VCaP (cell line): ENCODE measurements at regions not wholly inside any gene's neighbourhood (a gene's known extent, or its start where the extent isn't known, plus 50 kb on each side); places are given as distances from the start of the nearest gene placed in this dataset.
"Not testable (repeated sequence)": the region's sequence is repeated elsewhere in the genome, so short reads cannot be mapped to it uniquely, and the experiment has no call there.

ENCODE experiments used
- H3K27ac ChIP-seq: fragments of 450-650 bp; 2 replicates; pipeline ENCODE4 v1.5.1; 2017
- TF ChIP-seq, protein P1 (sequence below): fragments of 450-650 bp; conservative IDR thresholded peaks from 2 replicates; pipeline ENCODE4 v1.5.1; 2017; ENCODE audit warnings: mild to moderate bottlenecking, moderate library complexity

DNA sequence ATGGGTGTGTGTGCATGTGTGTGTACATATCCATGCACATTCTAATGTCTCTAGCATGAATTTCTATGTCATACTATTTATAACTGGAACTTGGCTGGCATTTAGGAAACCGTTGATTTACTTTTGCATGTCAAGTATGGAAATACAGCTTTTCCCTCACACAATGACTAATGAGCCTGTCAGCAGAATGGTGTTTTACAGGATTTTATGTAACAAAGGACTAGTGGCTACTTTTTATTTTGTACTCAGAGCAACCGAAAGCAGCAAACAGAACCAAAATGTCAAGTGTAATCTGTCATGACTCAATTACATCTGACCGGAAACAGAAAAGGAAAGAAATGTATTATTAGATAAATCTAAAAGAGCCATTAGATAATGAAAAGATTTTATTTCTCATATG is 1911.5 kb upstream of the AGA start:
- no peak overlapping the region for H3K27ac ChIP-seq
- TF ChIP-seq, protein P1, sequence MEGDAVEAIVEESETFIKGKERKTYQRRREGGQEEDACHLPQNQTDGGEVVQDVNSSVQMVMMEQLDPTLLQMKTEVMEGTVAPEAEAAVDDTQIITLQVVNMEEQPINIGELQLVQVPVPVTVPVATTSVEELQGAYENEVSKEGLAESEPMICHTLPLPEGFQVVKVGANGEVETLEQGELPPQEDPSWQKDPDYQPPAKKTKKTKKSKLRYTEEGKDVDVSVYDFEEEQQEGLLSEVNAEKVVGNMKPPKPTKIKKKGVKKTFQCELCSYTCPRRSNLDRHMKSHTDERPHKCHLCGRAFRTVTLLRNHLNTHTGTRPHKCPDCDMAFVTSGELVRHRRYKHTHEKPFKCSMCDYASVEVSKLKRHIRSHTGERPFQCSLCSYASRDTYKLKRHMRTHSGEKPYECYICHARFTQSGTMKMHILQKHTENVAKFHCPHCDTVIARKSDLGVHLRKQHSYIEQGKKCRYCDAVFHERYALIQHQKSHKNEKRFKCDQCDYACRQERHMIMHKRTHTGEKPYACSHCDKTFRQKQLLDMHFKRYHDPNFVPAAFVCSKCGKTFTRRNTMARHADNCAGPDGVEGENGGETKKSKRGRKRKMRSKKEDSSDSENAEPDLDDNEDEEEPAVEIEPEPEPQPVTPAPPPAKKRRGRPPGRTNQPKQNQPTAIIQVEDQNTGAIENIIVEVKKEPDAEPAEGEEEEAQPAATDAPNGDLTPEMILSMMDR: no peak

DNA sequence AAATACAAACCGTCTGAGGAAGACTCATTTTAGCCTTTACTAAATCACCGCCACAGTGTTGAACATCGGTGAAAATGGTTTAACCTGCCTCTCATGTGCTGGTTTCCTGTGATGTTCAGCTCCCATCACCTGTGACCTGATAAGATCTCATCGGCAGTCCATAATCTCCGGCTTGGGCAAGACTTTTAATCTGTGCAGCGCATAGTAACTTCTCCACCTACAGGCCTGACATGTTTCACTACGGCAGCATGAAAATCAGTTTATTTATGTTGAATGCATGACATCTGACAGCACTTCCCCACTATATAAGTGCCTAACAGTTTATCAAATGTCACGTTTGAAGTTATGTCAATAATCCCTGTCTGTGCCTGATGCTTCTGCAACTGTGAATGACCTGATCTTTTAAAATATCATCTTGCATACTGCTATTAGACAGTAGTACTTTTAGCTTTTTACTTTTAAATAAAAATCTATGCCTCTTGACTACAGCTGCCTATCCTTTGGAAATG is 1919.8 kb upstream of the AGA start:
- TF ChIP-seq, protein P1: no peak
- no peak overlapping the region for H3K27ac ChIP-seq

DNA sequence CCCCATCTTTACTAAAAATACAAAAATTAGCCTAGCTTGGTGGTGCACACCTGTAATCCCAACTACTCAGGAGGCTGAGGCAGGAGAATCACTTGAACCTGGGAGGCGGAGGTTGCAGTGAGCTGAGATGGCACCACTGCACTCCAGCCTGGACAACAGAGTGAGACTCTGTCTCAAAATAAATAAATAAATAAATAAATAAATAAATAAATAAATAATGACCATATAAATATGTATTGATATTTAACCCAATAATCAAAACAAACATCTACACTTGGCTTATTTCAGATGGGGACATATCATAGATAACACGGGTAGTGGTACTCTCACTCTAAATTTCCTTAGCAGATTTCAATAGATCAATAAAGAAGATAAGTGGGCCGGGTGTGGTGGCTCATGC is 1923.7 kb upstream of the AGA start:
- H3K27ac ChIP-seq: not testable (repeated sequence)

DNA sequence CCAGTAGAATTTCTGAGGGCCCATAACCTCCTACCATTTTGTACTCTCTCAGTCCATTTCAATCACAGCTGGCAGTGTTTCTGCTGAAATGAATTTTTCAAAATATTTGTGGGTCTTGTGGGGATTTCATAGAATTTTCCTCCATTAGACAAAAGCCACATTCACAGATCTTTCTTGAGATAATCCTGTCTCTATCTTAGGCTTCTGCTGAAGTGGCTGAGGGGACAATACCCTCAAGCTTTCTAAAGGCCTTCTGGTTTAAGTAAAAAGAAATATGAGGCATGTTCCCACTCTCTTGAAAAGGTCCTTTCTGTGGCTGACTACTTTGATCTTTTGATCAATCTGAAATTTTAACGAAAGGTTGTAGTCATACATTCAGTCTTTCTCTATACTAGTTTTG is 1930.0 kb upstream of the AGA start:
- TF ChIP-seq, protein P1: no peak
- no peak overlapping the region for H3K27ac ChIP-seq

DNA sequence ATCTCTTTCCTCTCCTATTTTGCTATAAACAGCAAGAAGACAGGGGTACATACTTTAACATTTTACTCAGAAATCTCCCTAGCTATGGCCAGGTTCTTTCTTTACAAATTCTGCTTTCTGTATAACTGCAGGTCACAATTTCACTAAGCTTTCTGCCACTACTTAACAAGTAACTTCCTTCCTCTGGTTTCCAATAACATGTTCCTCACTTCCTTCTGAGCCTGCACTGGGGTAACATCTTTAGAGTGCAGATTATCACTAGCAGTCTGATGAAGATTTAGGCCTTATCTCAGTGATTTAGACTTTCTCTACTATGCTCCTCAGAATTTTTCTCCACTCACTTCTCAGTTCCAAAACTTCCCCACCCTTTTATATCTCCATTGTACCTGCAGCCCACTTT is 1930.5 kb upstream of the AGA start:
- TF ChIP-seq, protein P1: no peak
- H3K27ac ChIP-seq: no peak overlapping the region

DNA sequence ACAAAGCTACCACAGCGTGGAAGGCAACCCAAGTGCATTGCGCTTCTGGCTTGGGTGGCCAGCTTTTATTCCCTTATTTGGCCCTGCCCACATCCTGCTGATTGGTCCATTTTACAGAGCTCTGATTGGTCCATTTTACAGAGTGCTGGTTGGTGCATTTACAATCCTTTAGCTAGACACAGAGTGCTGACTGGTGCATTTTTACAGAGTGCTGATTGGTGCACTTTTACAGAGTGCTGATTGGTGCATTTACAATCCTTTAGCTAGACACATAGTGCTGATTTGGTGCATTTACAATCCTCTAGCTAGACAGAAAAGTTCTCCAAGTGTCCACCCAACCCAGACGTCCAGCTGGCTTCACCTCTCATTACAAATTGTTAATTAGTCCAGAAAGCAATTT is 1936.6 kb upstream of the AGA start:
- not testable (repeated sequence) for H3K27ac ChIP-seq

DNA sequence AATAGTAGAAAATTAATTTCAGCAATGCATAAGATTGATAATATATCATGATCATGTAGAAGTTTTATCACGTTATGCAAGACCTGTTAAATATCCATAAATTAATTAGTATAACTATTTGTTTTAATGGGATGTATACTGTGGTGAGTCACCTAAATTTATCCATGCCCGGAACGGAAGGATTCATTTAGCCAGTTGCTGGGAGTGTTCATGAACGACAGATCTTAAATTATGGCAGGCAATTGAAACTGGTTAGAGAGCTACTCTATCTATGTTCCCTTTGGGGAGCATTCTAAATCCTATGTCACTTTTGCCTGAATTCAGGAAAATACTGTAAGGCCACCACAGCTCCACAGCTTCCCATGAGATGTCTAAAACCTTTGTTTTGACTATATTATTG is 1950.5 kb upstream of the AGA start:
- H3K27ac ChIP-seq: no peak overlapping the region
- TF ChIP-seq, protein P1: no peak

DNA sequence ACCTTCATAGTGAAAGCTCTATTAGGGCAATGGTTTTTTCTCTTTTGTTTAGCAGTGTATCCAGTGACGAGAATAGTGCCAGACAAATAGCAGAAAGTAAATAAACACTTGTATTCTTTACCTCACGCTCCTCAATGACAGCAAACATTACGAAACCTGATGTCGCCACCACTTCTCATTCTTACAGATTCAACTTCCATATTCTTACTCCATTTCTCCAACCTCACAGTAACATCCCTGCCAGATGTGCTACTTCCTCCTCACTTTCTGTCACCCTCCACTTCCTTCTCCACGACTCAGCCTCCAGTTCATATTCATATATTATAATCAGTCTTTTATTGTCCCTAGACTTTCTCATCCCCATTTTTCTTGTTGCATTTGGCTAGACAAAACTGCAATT is 1956.2 kb upstream of the AGA start:
- TF ChIP-seq, protein P1: no peak
- H3K27ac ChIP-seq: no peak overlapping the region

DNA sequence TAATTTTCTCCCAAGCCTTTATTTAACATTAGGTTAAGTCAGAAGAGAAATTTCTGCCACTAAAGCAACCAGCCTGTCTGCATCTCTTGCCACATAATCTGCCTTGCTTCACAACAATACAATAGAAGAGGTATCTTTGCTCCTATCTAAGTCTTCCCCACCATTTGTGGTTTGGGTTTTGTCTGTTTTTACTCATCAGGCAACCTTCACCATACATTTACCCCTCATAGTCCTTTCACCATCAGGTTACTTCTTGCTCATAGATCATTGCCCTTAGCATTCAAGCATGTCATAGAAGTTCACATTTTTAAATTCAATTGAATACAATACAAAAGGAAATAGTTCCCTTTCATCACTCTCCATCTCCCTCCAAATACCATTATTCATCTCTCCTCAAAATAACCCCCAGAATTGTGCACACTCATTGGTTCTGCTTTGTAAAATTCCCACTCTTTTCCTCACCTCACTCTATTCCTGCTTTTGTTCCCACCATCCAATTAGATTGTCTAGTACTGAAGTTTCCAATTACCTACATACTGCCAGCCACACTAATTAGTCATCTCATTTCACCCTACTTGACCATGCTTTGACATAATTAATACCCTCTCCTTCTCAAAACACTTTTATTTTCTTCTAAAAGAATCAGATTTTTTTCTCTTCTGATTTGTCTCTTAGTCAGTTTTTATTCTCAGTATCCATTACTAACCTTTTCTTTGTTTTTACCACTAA is 1957.0 kb upstream of the AGA start:
- H3K27ac ChIP-seq: no peak overlapping the region

More for the DNA sequence above, 1957.0 kb upstream of the AGA start:
- TF ChIP-seq, protein P1: no peak
